IMR-90 (cell line): ENCODE measurements at regions not wholly inside any gene's neighbourhood (a gene's known extent, or its start where the extent isn't known, plus 50 kb on each side); places are given as distances from the start of the nearest gene placed in this dataset.

Source experiments
- ATAC-seq: fragments of 200-7000 bp; cut with Tn5 transposase; 2 replicates; pipeline ENCODE4 v1.9.1; 2020; ENCODE audit warnings: low read depth, mild to moderate bottlenecking, moderate library complexity
- BruUV-seq: library from RNA; stranded (reverse); fragments of 400-500 nt; replicated peaks from 2 replicates; lab custom pipeline; 2021; lab: Mats Ljungman, UMichigan
- CTCF ChIA-PET: fragments of 300-600 bp; formaldehyde crosslinking; extraction: SDS; loops from one replicate; lab custom pipeline; 2021; ENCODE audit warnings: antibody characterized with exemption; lab: Yijun Ruan, JAX
- POLR2A ChIA-PET: fragments of 300-600 bp; sonication (Branson Sonifier 250); formaldehyde crosslinking; loops from one replicate; lab custom pipeline; 2022; ENCODE audit warnings: antibody characterized with exemption; ENCODE audit not compliant: unreplicated experiment; lab: Charles Lee
- DNase-seq: peaks from one replicate; pipeline ENCODE4 v3.0.0; 2013
- H2AFZ ChIP-seq: replicated peaks from 2 replicates; pipeline ENCODE3; 2013; ENCODE audit warnings: low read length, mild to moderate bottlenecking; ENCODE audit not compliant: poor library complexity
- H2AK5ac ChIP-seq: 2 replicates; pipeline ENCODE4 v1.6.1; 2013; ENCODE audit warnings: low read depth, low read length, inconsistent platforms
- H2AK9ac ChIP-seq: replicated peaks from 2 replicates; pipeline ENCODE3; 2013; ENCODE audit warnings: mild to moderate bottlenecking, low read depth, low read length, moderate library complexity; ENCODE audit not compliant: poor library complexity
- H2BK120ac ChIP-seq: 2 replicates; pipeline ENCODE4 v1.6.1; 2013; ENCODE audit warnings: low read depth, low read length, inconsistent platforms
- H2BK15ac ChIP-seq: 3 replicates; pipeline ENCODE4 v1.6.1; 2013; ENCODE audit warnings: low read depth, low read length, inconsistent platforms
- H2BK20ac ChIP-seq: 2 replicates; pipeline ENCODE4 v1.6.1; 2013; ENCODE audit warnings: low read depth, mild to moderate bottlenecking, inconsistent platforms, low read length, moderate library complexity
- H2BK5ac ChIP-seq: 2 replicates; pipeline ENCODE4 v1.6.1; 2013; ENCODE audit warnings: mild to moderate bottlenecking, low read depth, low read length, inconsistent platforms; ENCODE audit not compliant: poor library complexity, severe bottlenecking
- H3K14ac ChIP-seq: replicated peaks from 2 replicates; pipeline ENCODE4 v1.6.1; 2013; ENCODE audit warnings: low read depth, low read length, inconsistent platforms
- H3K18ac ChIP-seq: 2 replicates; pipeline ENCODE4 v1.6.1; 2013; ENCODE audit warnings: low read depth, low read length, control low read depth
- H3K23ac ChIP-seq: 2 replicates; pipeline ENCODE4 v1.6.1; 2013; ENCODE audit warnings: low read depth, low read length, inconsistent platforms
- H3K27ac ChIP-seq: 2 replicates; pipeline ENCODE4 v1.5.1; 2013; ENCODE audit warnings: mild to moderate bottlenecking, control low read depth, low read length; ENCODE audit not compliant: insufficient read depth
- H3K27me3 ChIP-seq: 2 replicates; pipeline ENCODE4 v1.6.1; 2013; ENCODE audit warnings: low read length; ENCODE audit not compliant: control insufficient read depth, insufficient read depth
- H3K36me3 ChIP-seq: 2 replicates; pipeline ENCODE4 v1.6.1; 2013; ENCODE audit warnings: low read length, mixed read lengths; ENCODE audit not compliant: control insufficient read depth, insufficient read depth
- H3K4ac ChIP-seq: 2 replicates; pipeline ENCODE4 v1.6.1; 2013; ENCODE audit warnings: low read depth, low read length, inconsistent platforms
- H3K4me1 ChIP-seq: 2 replicates; pipeline ENCODE4 v1.6.1; 2013; ENCODE audit warnings: low read length, mixed read lengths; ENCODE audit not compliant: control insufficient read depth, insufficient read depth
- H3K4me2 ChIP-seq: 2 replicates; pipeline ENCODE4 v1.6.1; 2013; ENCODE audit warnings: low read depth, mild to moderate bottlenecking, control low read depth, low read length, moderate library complexity
- H3K4me3 ChIP-seq: 2 replicates; pipeline ENCODE4 v1.5.1; 2013; ENCODE audit warnings: low read depth, mild to moderate bottlenecking, control low read depth, low read length, moderate library complexity; ENCODE audit not compliant: insufficient read depth
- H3K56ac ChIP-seq: 2 replicates; pipeline ENCODE4 v1.6.1; 2013; ENCODE audit warnings: low read length, inconsistent platforms; ENCODE audit not compliant: insufficient read depth; ENCODE audit errors: extremely low read depth
- H3K79me1 ChIP-seq, 2 experiments: 2 replicates each; pipeline ENCODE4 v1.6.1; 2013; ENCODE audit warnings: low read length in 2 of 2, inconsistent platforms in 1 of 2, low read depth in 1 of 2
- H3K9ac ChIP-seq: 2 replicates; pipeline ENCODE4 v1.6.1; 2013; ENCODE audit warnings: low read depth, low read length, control low read depth
- H3K9me1 ChIP-seq: 2 replicates; pipeline ENCODE4 v1.6.1; 2013; ENCODE audit warnings: low read length, inconsistent platforms; ENCODE audit not compliant: insufficient read depth
- H3K9me3 ChIP-seq: 2 replicates; pipeline ENCODE4 v1.6.1; 2013; ENCODE audit warnings: low read length; ENCODE audit not compliant: control insufficient read depth, insufficient read depth
- H4K20me1 ChIP-seq: 2 replicates; pipeline ENCODE4 v1.6.1; 2013; ENCODE audit warnings: low read length, inconsistent platforms; ENCODE audit not compliant: insufficient read depth
- H4K5ac ChIP-seq: 2 replicates; pipeline ENCODE4 v1.6.1; 2013; ENCODE audit warnings: mild to moderate bottlenecking, low read depth, low read length, control low read depth
- H4K8ac ChIP-seq, 2 experiments: 2 replicates each; pipeline ENCODE4 v1.6.1; 2013; ENCODE audit warnings: low read depth in 2 of 2, low read length in 2 of 2, control low read depth in 1 of 2, inconsistent platforms in 1 of 2
- H4K91ac ChIP-seq: 2 replicates; pipeline ENCODE4 v1.6.1; 2013; ENCODE audit warnings: low read depth, low read length, inconsistent platforms; ENCODE audit not compliant: insufficient read depth
- BHLHE40 ChIP-seq: fragments of 150-350 bp; IDR thresholded peaks from 2 replicates; pipeline ENCODE4 v1.6.1; 2016; ENCODE audit warnings: mild to moderate bottlenecking, low read depth, low read length
- CEBPB ChIP-seq: IDR thresholded peaks from 2 replicates; pipeline ENCODE4 v1.6.1; 2012; ENCODE audit warnings: low read depth, low read length, improper control_type of control experiment
- CHD1 ChIP-seq: IDR thresholded peaks from 2 replicates; pipeline ENCODE4 v1.6.1; 2012; ENCODE audit warnings: low read depth, low read length, improper control_type of control experiment
- FOS ChIP-seq: fragments of 150-350 bp; IDR thresholded peaks from 2 replicates; pipeline ENCODE4 v1.6.1; 2016; ENCODE audit warnings: low read depth, low read length
- MAFK ChIP-seq: IDR thresholded peaks from 2 replicates; pipeline ENCODE4 v1.6.1; 2012; ENCODE audit warnings: low read depth, low read length, improper control_type of control experiment
- MAZ ChIP-seq: IDR thresholded peaks from 2 replicates; pipeline ENCODE4 v1.6.1; 2012; ENCODE audit warnings: low read depth, mild to moderate bottlenecking, low read length, improper control_type of control experiment, moderate library complexity, borderline replicate concordance
- MXI1 ChIP-seq: IDR thresholded peaks from 2 replicates; pipeline ENCODE4 v1.6.1; 2012; ENCODE audit warnings: low read depth, mild to moderate bottlenecking, low read length, moderate library complexity, borderline replicate concordance
- NFE2L2 ChIP-seq: fragments of 150-350 bp; IDR thresholded peaks from 2 replicates; pipeline ENCODE4 v1.6.1; 2016; ENCODE audit warnings: low read depth, mild to moderate bottlenecking, low read length
- POLR2A ChIP-seq: IDR thresholded peaks from 2 replicates; pipeline ENCODE4 v1.6.1; 2012; ENCODE audit warnings: mild to moderate bottlenecking, low read depth, low read length
- RAD21 ChIP-seq: IDR thresholded peaks from 2 replicates; pipeline ENCODE4 v1.6.1; 2012; ENCODE audit warnings: low read length, improper control_type of control experiment
- RCOR1 ChIP-seq: IDR thresholded peaks from 2 replicates; pipeline ENCODE4 v1.6.1; 2012; ENCODE audit warnings: mild to moderate bottlenecking, low read length, improper control_type of control experiment; ENCODE audit not compliant: insufficient replicate concordance
- RFX5 ChIP-seq: IDR thresholded peaks from 2 replicates; pipeline ENCODE4 v1.8.0; 2012; ENCODE audit warnings: low read depth, mild to moderate bottlenecking, low read length, moderate library complexity
- SMC3 ChIP-seq: fragments of 150-350 bp; IDR thresholded peaks from 2 replicates; pipeline ENCODE4 v1.6.1; 2016; ENCODE audit warnings: low read depth, mild to moderate bottlenecking, antibody characterized with exemption, low read length, moderate library complexity
- WGBS, 2 experiments: methylation state at CpG; one replicate each; pipeline versions ENCODE4 v1.1.5 to v1.1.7; 2013; ENCODE audit warnings: missing lambda C conversion rate in 2 of 2; ENCODE audit not compliant: insufficient read length in 1 of 2; ENCODE audit errors: extremely low coverage in 2 of 2; 5-methylcytosine and 5-hydroxymethylcytosine counted together
- dilution Hi-C: fragments of 300-500 bp; cut with HindIII; formaldehyde crosslinking; loops from one replicate; pipeline ENCODE4 v1.14.3; 2018; ENCODE audit warnings: low sequenced_read_pairs; ENCODE audit not compliant: unreplicated experiment
- in situ Hi-C: fragments of 300-500 bp; cut with MboI; formaldehyde crosslinking; loops from 3 replicates; pipeline ENCODE4 v1.14.3; 2019; ENCODE audit warnings: low sequenced_read_pairs, inconsistent platforms, mixed read lengths
- intact Hi-C: fragments of 100-400 bp; cut with micrococcal nuclease; formaldehyde crosslinking; loops from 2 replicates; pipeline ENCODE4 v1.10.0; 2022
- TF ChIP-seq, protein P1 (sequence below): fragments of 150-350 bp; IDR thresholded peaks from 2 replicates; pipeline ENCODE4 v1.6.1; 2016; ENCODE audit warnings: low read depth, mild to moderate bottlenecking, low read length, moderate library complexity, borderline replicate concordance
- TF ChIP-seq, protein P2 (sequence below): fragments of 150-350 bp; IDR thresholded peaks from 2 replicates; pipeline ENCODE4 v1.6.1; 2017; ENCODE audit warnings: mild to moderate bottlenecking, antibody characterized with exemption, low read length, low read depth
- TF ChIP-seq, protein P3 (sequence below): conservative IDR thresholded peaks from 2 replicates; pipeline ENCODE4 v1.5.1; 2012; ENCODE audit warnings: mild to moderate bottlenecking, low read depth, low read length, improper control_type of control experiment

DNA sequence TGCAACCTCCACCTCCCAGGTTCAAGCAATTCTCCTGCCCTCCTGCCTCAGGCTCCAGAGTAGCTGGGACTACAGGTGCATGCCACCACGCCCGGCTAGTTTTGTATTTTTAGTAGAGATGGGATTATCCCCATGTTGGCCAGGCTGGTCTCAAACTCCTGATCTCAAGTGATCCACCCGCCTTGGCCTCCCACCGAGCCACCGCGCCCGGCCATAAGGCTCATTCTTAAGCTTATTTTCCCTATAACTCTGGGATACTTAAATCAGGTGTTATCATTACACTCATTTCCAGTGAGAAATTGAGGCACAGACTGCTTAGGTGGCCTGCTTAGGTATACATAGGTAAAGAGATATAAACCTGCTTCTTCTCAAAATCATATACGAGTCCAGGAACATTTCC is 188.3 kb upstream of the MTNR1B start:
- H3K4me2 ChIP-seq, result no peak overlapping the region
- no peak overlapping the region for H2AK5ac ChIP-seq
- H2AK9ac ChIP-seq, result no peak overlapping the region
- no peak overlapping the region for H4K8ac ChIP-seq
- no peak overlapping the region for H3K27ac ChIP-seq
- TF ChIP-seq BHLHE40 (no peak), RAD21 (no peak), MAZ (no peak), CHD1 (no peak), RCOR1 (no peak), FOS (no peak), RFX5 (no peak), CEBPB (no peak), MAFK (no peak), NFE2L2 (no peak), SMC3 (no peak), MXI1 (no peak), POLR2A (no peak)
- TF ChIP-seq, protein P1, sequence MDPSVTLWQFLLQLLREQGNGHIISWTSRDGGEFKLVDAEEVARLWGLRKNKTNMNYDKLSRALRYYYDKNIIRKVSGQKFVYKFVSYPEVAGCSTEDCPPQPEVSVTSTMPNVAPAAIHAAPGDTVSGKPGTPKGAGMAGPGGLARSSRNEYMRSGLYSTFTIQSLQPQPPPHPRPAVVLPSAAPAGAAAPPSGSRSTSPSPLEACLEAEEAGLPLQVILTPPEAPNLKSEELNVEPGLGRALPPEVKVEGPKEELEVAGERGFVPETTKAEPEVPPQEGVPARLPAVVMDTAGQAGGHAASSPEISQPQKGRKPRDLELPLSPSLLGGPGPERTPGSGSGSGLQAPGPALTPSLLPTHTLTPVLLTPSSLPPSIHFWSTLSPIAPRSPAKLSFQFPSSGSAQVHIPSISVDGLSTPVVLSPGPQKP, result no peak
- TF ChIP-seq, protein P2, sequence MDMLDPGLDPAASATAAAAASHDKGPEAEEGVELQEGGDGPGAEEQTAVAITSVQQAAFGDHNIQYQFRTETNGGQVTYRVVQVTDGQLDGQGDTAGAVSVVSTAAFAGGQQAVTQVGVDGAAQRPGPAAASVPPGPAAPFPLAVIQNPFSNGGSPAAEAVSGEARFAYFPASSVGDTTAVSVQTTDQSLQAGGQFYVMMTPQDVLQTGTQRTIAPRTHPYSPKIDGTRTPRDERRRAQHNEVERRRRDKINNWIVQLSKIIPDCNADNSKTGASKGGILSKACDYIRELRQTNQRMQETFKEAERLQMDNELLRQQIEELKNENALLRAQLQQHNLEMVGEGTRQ, result no peak
- TF ChIP-seq, protein P3, sequence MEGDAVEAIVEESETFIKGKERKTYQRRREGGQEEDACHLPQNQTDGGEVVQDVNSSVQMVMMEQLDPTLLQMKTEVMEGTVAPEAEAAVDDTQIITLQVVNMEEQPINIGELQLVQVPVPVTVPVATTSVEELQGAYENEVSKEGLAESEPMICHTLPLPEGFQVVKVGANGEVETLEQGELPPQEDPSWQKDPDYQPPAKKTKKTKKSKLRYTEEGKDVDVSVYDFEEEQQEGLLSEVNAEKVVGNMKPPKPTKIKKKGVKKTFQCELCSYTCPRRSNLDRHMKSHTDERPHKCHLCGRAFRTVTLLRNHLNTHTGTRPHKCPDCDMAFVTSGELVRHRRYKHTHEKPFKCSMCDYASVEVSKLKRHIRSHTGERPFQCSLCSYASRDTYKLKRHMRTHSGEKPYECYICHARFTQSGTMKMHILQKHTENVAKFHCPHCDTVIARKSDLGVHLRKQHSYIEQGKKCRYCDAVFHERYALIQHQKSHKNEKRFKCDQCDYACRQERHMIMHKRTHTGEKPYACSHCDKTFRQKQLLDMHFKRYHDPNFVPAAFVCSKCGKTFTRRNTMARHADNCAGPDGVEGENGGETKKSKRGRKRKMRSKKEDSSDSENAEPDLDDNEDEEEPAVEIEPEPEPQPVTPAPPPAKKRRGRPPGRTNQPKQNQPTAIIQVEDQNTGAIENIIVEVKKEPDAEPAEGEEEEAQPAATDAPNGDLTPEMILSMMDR, result no peak
- no peak overlapping the region for H2AFZ ChIP-seq
- H4K91ac ChIP-seq, result no peak overlapping the region
- no peaks in the 10 kb centered on the region for H3K79me1 ChIP-seq
- in situ Hi-C loops, result no loop called here
- no peak overlapping the region for H2BK120ac ChIP-seq
- no peaks in the 10 kb centered on the region for H3K27me3 ChIP-seq
- H2BK5ac ChIP-seq, result no peak overlapping the region
- H4K20me1 ChIP-seq, result no peaks in the 10 kb centered on the region
- H3K4me3 ChIP-seq, result no peak overlapping the region
- DNase-seq (no peak), ATAC-seq (no peak)
- no peaks in the 10 kb centered on the region for H3K9me3 ChIP-seq
- H4K5ac ChIP-seq, result no peak overlapping the region
- H2BK15ac ChIP-seq, result no peak overlapping the region
- H3K9ac ChIP-seq, result no peak overlapping the region
- BruUV-seq, result no TSS peak
- no peaks in the 10 kb centered on the region for H3K4me1 ChIP-seq
- no peak overlapping the region for H3K23ac ChIP-seq
- CTCF ChIA-PET, result no interaction called here
- H3K56ac ChIP-seq, result no peak overlapping the region
- H2BK20ac ChIP-seq, result no peak overlapping the region
- H3K18ac ChIP-seq, result no peak overlapping the region
- WGBS, 2 experiments, result no CpG with 5 or more reads among the region's 8 CpGs
- intact Hi-C loops, result no loop called here
- dilution Hi-C loops, result no loop called here
- H3K36me3 ChIP-seq, result no peaks in the 10 kb centered on the region
- no peak overlapping the region for H3K14ac ChIP-seq
- POLR2A ChIA-PET, result no interaction called here
- H3K9me1 ChIP-seq, result no peaks in the 10 kb centered on the region
- no peak overlapping the region for H3K4ac ChIP-seq
